DOHH2 (cell line): ENCODE measurements at regions not wholly inside any gene's neighbourhood (a gene's known extent, or its start where the extent isn't known, plus 50 kb on each side); places are given as distances from the start of the nearest gene placed in this dataset.

ENCODE experiments used
- H3F3A ChIP-seq: fragments of 200-600 bp; sonication (generic), shearing (Covaris generic); 2 replicates; pipeline ENCODE4 v1.6.0; 2016; ENCODE audit warnings: antibody characterized with exemption, mild to moderate bottlenecking; ENCODE audit not compliant: control insufficient read depth, insufficient read depth
- H3K27ac ChIP-seq: fragments of 200-600 bp; sonication (generic); 2 replicates; pipeline ENCODE4 v1.5.1; 2014; ENCODE audit warnings: low read depth, mild to moderate bottlenecking, low read length, moderate library complexity
- H3K27me3 ChIP-seq: fragments of 200-600 bp; sonication (generic); 2 replicates; pipeline ENCODE4 v1.6.1; 2014; ENCODE audit warnings: mild to moderate bottlenecking, low read length, mixed read lengths; ENCODE audit not compliant: control insufficient read depth
- H3K36me3 ChIP-seq: fragments of 200-600 bp; sonication (generic); 2 replicates; pipeline ENCODE4 v1.6.1; 2014; ENCODE audit warnings: mild to moderate bottlenecking, low read length, moderate library complexity, mixed read lengths; ENCODE audit not compliant: control insufficient read depth
- H3K4me1 ChIP-seq: fragments of 200-600 bp; sonication (generic); 2 replicates; pipeline ENCODE4 v1.6.1; 2014; ENCODE audit warnings: mild to moderate bottlenecking, low read length, mixed read lengths; ENCODE audit not compliant: control insufficient read depth
- H3K4me2 ChIP-seq: fragments of 200-600 bp; sonication (generic); 2 replicates; pipeline ENCODE4 v1.6.0; 2014; ENCODE audit warnings: mild to moderate bottlenecking, low read length, moderate library complexity
- H3K4me3 ChIP-seq: fragments of 200-600 bp; sonication (generic); 2 replicates; pipeline ENCODE4 v1.5.1; 2014; ENCODE audit warnings: mild to moderate bottlenecking, low read length, mixed read lengths
- H3K79me2 ChIP-seq: fragments of 200-600 bp; sonication (generic); 2 replicates; pipeline ENCODE4 v1.6.1; 2014; ENCODE audit warnings: mild to moderate bottlenecking, low read length, mixed read lengths; ENCODE audit not compliant: control insufficient read depth
- H3K9me2 ChIP-seq: fragments of 200-600 bp; sonication (generic); replicated peaks from 2 replicates; pipeline ENCODE4 v1.6.1; 2014; ENCODE audit warnings: mild to moderate bottlenecking, low read length, mixed read lengths; ENCODE audit not compliant: control insufficient read depth
- H3K9me3 ChIP-seq: fragments of 200-600 bp; sonication (generic); 2 replicates; pipeline ENCODE4 v1.6.1; 2014; ENCODE audit warnings: antibody characterized with exemption, low read length, mixed read lengths; ENCODE audit not compliant: control insufficient read depth, insufficient read depth
- H4K20me1 ChIP-seq: fragments of 200-600 bp; sonication (generic); 2 replicates; pipeline ENCODE4 v1.6.0; 2014; ENCODE audit warnings: low read depth, mild to moderate bottlenecking, antibody characterized with exemption, low read length, moderate library complexity; ENCODE audit not compliant: control insufficient read depth, insufficient read depth
- EZH2phosphoT487 ChIP-seq: fragments of 200-600 bp; sonication (generic); IDR thresholded peaks from 2 replicates; pipeline ENCODE4 v1.6.1; 2017; ENCODE audit warnings: borderline replicate concordance, mild to moderate bottlenecking, antibody characterized with exemption, low read length, moderate library complexity, mixed read lengths
- TF ChIP-seq, protein P1 (sequence below): fragments of 200-600 bp; sonication (generic); IDR thresholded peaks from one replicate; pipeline ENCODE4 v1.5.1; 2014; ENCODE audit warnings: antibody characterized with exemption, mild to moderate bottlenecking, low read depth, low read length; ENCODE audit not compliant: poor library complexity, severe bottlenecking

GRCh38 chr12:24460099-24460498 lies 488.8 kb downstream of the BCAT1 start:
- TF ChIP-seq, protein P1, sequence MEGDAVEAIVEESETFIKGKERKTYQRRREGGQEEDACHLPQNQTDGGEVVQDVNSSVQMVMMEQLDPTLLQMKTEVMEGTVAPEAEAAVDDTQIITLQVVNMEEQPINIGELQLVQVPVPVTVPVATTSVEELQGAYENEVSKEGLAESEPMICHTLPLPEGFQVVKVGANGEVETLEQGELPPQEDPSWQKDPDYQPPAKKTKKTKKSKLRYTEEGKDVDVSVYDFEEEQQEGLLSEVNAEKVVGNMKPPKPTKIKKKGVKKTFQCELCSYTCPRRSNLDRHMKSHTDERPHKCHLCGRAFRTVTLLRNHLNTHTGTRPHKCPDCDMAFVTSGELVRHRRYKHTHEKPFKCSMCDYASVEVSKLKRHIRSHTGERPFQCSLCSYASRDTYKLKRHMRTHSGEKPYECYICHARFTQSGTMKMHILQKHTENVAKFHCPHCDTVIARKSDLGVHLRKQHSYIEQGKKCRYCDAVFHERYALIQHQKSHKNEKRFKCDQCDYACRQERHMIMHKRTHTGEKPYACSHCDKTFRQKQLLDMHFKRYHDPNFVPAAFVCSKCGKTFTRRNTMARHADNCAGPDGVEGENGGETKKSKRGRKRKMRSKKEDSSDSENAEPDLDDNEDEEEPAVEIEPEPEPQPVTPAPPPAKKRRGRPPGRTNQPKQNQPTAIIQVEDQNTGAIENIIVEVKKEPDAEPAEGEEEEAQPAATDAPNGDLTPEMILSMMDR: no peak
- TF ChIP-seq EZH2phosphoT487: no peak
- H3K79me2 ChIP-seq: no peaks in the 10 kb centered on the region
- H3K4me3 ChIP-seq: no peak overlapping the region
- H3F3A ChIP-seq: no peaks in the 10 kb centered on the region
- H3K9me2 ChIP-seq: no peaks in the 10 kb centered on the region
- no peaks in the 10 kb centered on the region for H3K4me1 ChIP-seq
- H3K27me3 ChIP-seq: peaks cover 8% of the 10 kb centered on the region
- H3K9me3 ChIP-seq: no peaks in the 10 kb centered on the region
- H4K20me1 ChIP-seq: no peaks in the 10 kb centered on the region
- H3K36me3 ChIP-seq: no peaks in the 10 kb centered on the region
- no peak overlapping the region for H3K27ac ChIP-seq
- no peak overlapping the region for H3K4me2 ChIP-seq

- TF ChIP-seq EZH2phosphoT487: no peak
- TF ChIP-seq, protein P1: no peak
- H3K27me3 ChIP-seq: peaks cover 8% of the 10 kb centered on the region
- H3K4me2 ChIP-seq: no peak overlapping the region
Measured at GRCh38 chr12:24455811-24456210, 493.1 kb downstream of the BCAT1 start.

GRCh38 chr12:24447678-24448077 lies 498.2 kb upstream of the SOX5 start:
- H3K9me3 ChIP-seq: no peaks in the 10 kb centered on the region
- no peak overlapping the region for H3K27ac ChIP-seq
- H3K27me3 ChIP-seq: no peaks in the 10 kb centered on the region
- H3K4me3 ChIP-seq: no peak overlapping the region
- TF ChIP-seq, protein P1: no peak
- no peak for TF ChIP-seq EZH2phosphoT487
- H3K4me1 ChIP-seq: no peaks in the 10 kb centered on the region
- H3F3A ChIP-seq: no peaks in the 10 kb centered on the region
- H3K4me2 ChIP-seq: no peak overlapping the region
- no peaks in the 10 kb centered on the region for H3K79me2 ChIP-seq
- no peaks in the 10 kb centered on the region for H4K20me1 ChIP-seq
- H3K9me2 ChIP-seq: no peaks in the 10 kb centered on the region
- H3K36me3 ChIP-seq: no peaks in the 10 kb centered on the region

More at GRCh38 chr12:24455811-24456210, 493.1 kb downstream of the BCAT1 start:
- H3K4me1 ChIP-seq: no peaks in the 10 kb centered on the region
- H4K20me1 ChIP-seq: no peaks in the 10 kb centered on the region
- H3K79me2 ChIP-seq: no peaks in the 10 kb centered on the region
- H3K9me3 ChIP-seq: no peaks in the 10 kb centered on the region
- H3K27ac ChIP-seq: no peak overlapping the region
- no peaks in the 10 kb centered on the region for H3K9me2 ChIP-seq
- H3K36me3 ChIP-seq: no peaks in the 10 kb centered on the region
- no peaks in the 10 kb centered on the region for H3F3A ChIP-seq
- no peak overlapping the region for H3K4me3 ChIP-seq
